GM12891 (cell line): ENCODE measurements at regions not wholly inside any gene's neighbourhood (a gene's known extent, or its start where the extent isn't known, plus 50 kb on each side); places are given as distances from the start of the nearest gene placed in this dataset.

Experiments used
- DNase-seq: peaks from one replicate; pipeline ENCODE4 v3.0.0; 2011; ENCODE audit warnings: low spot score; ENCODE audit not compliant: insufficient read length
- FAIRE-seq: peaks from 2 replicates; lab custom pipeline; 2011; peaks lifted over from hg19 to GRCh38; lab: Jason Lieb, UNC
- PAX5 ChIP-seq: IDR thresholded peaks from 2 replicates; pipeline ENCODE4 v1.6.1; 2011; ENCODE audit warnings: low read length, moderate library complexity, mild to moderate bottlenecking; ENCODE audit not compliant: insufficient read depth, severe bottlenecking
- POLR2A ChIP-seq: IDR thresholded peaks from 2 replicates; pipeline ENCODE4 v1.6.1; 2011; ENCODE audit warnings: low read depth, low read length, control low read depth
- POLR2AphosphoS5 ChIP-seq: IDR thresholded peaks from 2 replicates; pipeline ENCODE4 v1.6.1; 2011; ENCODE audit warnings: low read depth, low read length, control low read depth
- POU2F2 ChIP-seq: IDR thresholded peaks from 2 replicates; pipeline ENCODE4 v1.6.1; 2011; ENCODE audit warnings: low read depth, mild to moderate bottlenecking, control low read depth, low read length, moderate library complexity
- SPI1 ChIP-seq: IDR thresholded peaks from 2 replicates; pipeline ENCODE4 v1.6.1; 2011; ENCODE audit warnings: low read depth, low read length, control low read depth
- TAF1 ChIP-seq: IDR thresholded peaks from 2 replicates; pipeline ENCODE4 v1.6.1; 2011; ENCODE audit warnings: low read depth, low read length, control low read depth

DNA sequence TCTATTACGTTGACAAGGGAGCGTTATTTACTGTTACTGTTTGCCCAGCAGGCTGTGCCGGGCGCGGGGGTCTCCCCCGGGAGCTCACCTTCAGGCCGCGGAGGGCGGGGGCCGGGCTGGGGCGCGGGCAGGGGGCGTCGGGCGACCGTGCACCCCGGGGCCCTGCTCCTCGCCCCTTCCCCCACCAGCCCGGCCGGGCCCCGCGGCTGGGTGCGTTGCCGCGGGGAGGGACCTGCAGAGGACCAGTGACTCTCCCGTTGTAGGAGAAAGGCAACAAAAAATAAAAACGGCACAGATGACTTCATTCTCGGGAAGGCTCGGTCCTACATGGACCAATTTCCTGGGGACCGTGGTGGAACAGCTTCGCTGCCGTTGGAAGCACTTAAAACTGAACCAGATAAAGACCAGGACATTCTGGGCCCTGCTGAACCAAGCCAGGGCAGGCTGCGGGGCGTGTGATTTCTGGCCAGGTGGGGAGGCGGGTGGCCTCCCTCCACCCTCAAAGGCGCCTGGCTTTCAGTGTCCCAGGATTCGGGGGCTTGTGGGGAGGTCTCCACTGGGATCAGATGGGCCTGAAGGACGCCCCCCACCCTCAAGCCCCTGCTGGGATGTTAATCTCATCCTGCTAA, 57.4 kb downstream of the IGLL1 start:
- TF ChIP-seq TAF1 (no peak), POU2F2 (no peak), POLR2AphosphoS5 (no peak), POLR2A (no peak), PAX5 (no peak), SPI1 (no peak)
- no peak for DNase-seq
- FAIRE-seq: no peak

DNA sequence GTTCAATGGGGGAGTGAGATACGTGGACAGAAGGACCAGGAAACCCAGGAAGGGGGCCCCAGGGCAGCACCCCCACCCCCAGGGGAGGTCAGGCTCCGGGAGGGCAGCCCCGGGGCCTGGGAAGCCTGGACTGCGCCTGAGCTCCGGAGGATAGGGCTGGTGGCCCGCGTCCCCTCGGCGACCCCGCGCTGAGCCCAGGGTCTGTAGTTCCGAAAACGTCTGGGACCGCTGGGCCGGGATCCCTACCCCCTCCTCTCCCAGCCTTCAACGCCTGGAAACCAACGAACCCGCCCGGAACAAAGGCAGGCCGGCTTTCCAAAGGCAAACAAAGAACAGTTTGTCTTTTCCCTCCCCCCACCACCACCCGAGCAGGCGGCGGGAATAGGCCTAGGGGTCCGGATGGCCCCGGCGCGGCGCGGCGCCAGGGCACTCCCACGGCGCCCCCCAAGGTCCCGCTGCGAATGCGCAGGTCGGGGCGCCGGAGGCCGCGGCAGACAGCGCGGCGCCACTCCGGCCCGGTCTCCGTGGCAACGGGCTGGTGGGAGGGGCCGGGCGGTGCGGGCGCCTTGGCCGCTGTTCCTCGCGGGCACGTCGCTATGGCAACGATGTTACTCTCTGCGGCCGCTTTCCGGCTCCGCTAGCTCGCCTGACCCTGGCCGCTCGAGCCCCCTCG, 58.5 kb downstream of the IGLL1 start:
- FAIRE-seq: peak; percentile 69
- peak; percentile 95 for DNase-seq
- TF ChIP-seq POLR2AphosphoS5 (no peak), POLR2A (no peak), SPI1 (no peak)

GRCh38 chr22:23520863-23521440, 59.1 kb downstream of the IGLL1 start:
- no peak for DNase-seq
- TF ChIP-seq TAF1 (no peak), POLR2AphosphoS5 (no peak), SPI1 (no peak), POLR2A (no peak)
- no peak for FAIRE-seq

DNA sequence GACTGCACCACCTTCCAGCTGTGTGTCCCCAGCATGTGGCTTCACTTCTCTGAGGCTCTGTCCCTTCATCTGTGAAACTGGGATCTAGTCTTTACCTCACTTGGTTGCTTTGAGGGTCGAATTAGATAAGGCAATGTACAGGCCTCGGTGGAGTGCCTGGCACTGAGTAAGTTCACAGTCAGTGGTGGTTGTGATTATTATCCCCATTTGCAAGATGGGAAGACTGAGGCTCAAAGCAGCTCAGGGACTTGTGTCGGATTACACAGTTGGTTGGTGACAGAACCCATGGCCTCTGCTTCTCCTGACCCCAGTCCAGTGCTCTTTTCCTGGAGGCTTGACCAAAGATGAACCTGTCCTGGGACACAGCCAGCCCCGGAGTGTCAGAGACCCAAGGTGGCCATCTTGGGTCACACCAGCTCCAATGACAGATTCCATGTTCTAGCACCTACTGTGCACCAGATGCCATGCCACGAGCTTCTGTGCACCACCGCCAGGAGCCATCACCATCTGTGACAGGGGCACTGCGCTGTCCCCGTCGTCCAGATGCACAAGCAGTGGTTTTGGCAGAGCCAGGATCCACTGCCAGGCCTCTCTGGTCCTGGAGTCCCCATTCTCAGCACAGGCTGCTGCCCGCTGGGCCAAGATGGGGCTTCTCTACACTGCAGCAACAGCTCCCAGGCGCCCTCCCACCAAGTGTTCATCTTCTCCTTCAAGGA, 60.5 kb downstream of the IGLL1 start:
- TF ChIP-seq POU2F2 (no peak), POLR2AphosphoS5 (no peak), SPI1 (no peak), TAF1 (no peak), POLR2A (no peak), PAX5 (no peak)
- FAIRE-seq (no peak), DNase-seq (no peak)

DNA sequence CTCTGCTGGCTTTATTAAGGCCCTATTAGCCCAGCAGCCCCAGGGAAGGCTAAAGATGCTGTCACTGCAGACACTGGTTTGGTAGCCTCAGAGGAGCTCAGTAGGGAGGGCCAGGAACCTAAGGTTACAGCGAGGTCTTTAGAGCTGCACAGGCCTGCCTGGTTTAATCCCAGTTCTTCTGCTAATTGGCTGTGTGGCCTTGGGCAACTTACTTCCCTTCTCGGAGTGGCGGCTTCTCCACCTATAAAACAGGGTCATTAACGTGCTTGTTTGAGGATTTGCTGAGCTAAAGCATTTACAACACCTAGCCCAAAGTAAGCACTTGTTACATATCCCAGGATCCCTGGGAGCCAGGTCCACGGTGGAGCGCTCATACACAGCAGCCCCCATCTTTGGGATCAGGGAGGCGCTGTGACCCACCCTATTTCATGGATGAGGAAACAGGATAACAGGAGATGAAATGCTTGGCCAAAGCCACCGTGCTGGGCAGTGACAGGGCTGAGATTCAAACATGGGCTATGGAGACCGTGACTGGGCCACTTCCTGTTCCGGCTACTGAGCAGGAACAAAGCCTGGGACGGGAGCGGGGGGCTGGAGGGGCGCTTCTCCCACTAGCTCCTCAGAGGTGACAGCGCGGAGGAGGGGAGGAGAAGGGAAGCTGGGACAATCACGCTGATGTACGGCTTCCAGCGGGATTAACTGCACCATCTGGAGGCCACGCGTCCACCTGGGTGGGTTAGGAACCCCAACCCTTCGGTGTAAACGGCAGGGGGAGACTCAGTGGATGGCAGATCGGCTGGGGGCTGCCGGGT, 61.5 kb downstream of the IGLL1 start:
- no peak for TF ChIP-seq TAF1
- TF ChIP-seq POLR2A: no peak
- TF ChIP-seq POU2F2: no peak
- no peak for TF ChIP-seq POLR2AphosphoS5
- TF ChIP-seq PAX5: no peak
- no peak for TF ChIP-seq SPI1
- DNase-seq (no peak), FAIRE-seq (no peak)

DNA sequence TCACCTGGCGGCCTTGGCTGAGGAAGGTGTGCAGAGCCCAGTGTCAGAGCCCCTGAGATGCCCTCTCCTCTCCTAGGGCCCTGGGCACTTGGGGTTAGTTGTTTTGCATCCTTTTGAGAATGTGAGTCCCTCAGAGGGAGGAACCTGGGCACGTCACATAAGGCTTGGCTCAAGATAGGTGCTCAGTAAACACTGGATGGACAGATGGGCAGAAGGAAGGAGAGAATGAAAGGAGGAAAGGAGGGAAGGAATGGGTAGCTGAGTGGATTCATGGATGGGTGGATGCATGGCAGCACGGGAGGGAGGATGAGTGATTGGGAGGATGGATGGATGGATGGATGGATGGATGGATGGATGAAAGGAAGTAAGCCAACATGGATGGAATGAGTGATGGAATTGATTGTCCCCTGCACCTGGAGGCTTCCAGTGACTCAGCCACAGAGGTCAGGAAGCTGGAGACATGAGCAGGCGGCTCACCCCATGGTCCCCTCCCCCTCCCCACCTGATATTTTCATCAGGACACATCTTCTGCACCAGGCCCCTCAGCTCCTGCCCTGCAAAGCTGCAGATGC, 62.2 kb downstream of the IGLL1 start:
- FAIRE-seq: no peak
- no peak for DNase-seq
- no peak for TF ChIP-seq PAX5
- no peak for TF ChIP-seq TAF1

- TF ChIP-seq POU2F2 (no peak), POLR2A (no peak), SPI1 (no peak), PAX5 (no peak), TAF1 (no peak), POLR2AphosphoS5 (no peak)
- DNase-seq (no peak), FAIRE-seq (no peak)
Measured at GRCh38 chr22:23516304-23516703, 63.8 kb downstream of the IGLL1 start.

- TF ChIP-seq POLR2AphosphoS5 (no peak), PAX5 (no peak), POLR2A (no peak), POU2F2 (no peak), TAF1 (no peak), SPI1 (no peak)
- no peak for FAIRE-seq
- DNase-seq: no peak
Measured at GRCh38 chr22:23514322-23515038, 65.6 kb downstream of the IGLL1 start.

DNA sequence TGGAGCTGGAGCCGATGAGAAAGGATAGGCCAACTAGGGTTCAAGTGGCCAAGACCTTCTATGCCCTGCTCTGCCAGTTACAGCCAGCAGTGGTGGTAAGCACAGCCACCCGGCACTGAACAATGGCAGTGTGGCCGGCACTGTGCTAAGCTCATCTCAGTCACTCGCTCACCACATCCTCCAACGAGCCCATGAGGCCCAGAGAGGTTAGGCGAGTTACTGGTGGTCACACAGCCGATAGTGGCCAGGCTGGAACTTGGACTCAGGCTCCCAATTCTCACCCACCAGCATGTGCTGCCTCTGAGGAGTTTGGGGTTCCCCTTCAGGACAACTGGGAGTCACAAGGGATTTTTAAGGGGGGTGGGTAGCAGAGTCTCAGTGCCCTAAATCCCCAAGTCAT, 66.4 kb downstream of the IGLL1 start:
- FAIRE-seq (no peak), DNase-seq (no peak)
- no peak for TF ChIP-seq TAF1
- TF ChIP-seq PAX5: no peak
- TF ChIP-seq SPI1: no peak
- TF ChIP-seq POU2F2: no peak
- TF ChIP-seq POLR2AphosphoS5: no peak
- no peak for TF ChIP-seq POLR2A
